ENCODE measurements at regions not wholly inside any gene's neighbourhood (a gene's known extent, or its start where the extent isn't known, plus 50 kb on each side); places are given as distances from the start of the nearest gene placed in this dataset.

- no peak for TF ChIP-seq RAD21 (conservative IDR thresholded peaks at IDR 0.05)
- no peak for TF ChIP-seq REST (IDR thresholded peaks at IDR 0.05; ENCODE audit: borderline replicate concordance)
- no peak for TF ChIP-seq TAF1 (IDR thresholded peaks at IDR 0.05; ENCODE audit: low read depth)
- TF ChIP-seq POLR2AphosphoS5 (IDR thresholded peaks at IDR 0.05) = peak; percentile 16
- no peak for TF ChIP-seq EZH2 (IDR thresholded peaks at IDR 0.05; ENCODE audit: borderline replicate concordance, insufficient read depth, low read length, poor library complexity, severe bottlenecking)
- TF ChIP-seq EP300 (conservative IDR thresholded peaks at IDR 0.05; ENCODE audit: poor library complexity, severe bottlenecking) = peak; percentile 43
- TF ChIP-seq, protein P1, sequence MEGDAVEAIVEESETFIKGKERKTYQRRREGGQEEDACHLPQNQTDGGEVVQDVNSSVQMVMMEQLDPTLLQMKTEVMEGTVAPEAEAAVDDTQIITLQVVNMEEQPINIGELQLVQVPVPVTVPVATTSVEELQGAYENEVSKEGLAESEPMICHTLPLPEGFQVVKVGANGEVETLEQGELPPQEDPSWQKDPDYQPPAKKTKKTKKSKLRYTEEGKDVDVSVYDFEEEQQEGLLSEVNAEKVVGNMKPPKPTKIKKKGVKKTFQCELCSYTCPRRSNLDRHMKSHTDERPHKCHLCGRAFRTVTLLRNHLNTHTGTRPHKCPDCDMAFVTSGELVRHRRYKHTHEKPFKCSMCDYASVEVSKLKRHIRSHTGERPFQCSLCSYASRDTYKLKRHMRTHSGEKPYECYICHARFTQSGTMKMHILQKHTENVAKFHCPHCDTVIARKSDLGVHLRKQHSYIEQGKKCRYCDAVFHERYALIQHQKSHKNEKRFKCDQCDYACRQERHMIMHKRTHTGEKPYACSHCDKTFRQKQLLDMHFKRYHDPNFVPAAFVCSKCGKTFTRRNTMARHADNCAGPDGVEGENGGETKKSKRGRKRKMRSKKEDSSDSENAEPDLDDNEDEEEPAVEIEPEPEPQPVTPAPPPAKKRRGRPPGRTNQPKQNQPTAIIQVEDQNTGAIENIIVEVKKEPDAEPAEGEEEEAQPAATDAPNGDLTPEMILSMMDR (IDR thresholded peaks at IDR 0.05; ENCODE audit: poor library complexity, severe bottlenecking) = no peak
- TF ChIP-seq SMC3 (conservative IDR thresholded peaks at IDR 0.05; ENCODE audit: poor library complexity) = no peak
- Histone ChIP-seq H3K9ac (ENCODE audit: low read length) (no peak overlapping the region), H4K20me1 (ENCODE audit: insufficient read depth) (no peaks in the 10 kb centered on the region), H3K4me3 (ENCODE audit: low read length) (no peak overlapping the region), H3F3A (ENCODE audit: insufficient read depth, low read length, poor library complexity, severe bottlenecking) (no peaks in the 10 kb centered on the region), H3K4me2 (ENCODE audit: low read length) (no peak overlapping the region), H3K27ac (ENCODE audit: low read length) (no peak overlapping the region), H3K79me2 (replicated peaks; ENCODE audit: insufficient read depth, low read length) (no peaks in the 10 kb centered on the region), H3K9me2 (ENCODE audit: insufficient read depth, low read length) (no peaks in the 10 kb centered on the region), H2AFZ (ENCODE audit: low read depth, low read length) (no peak overlapping the region), H3K36me3 (ENCODE audit: insufficient read depth, low read length) (no peaks in the 10 kb centered on the region), H3K27me3 (ENCODE audit: insufficient read depth, low read depth, low read length) (no peaks in the 10 kb centered on the region), H3K9me3 (ENCODE audit: low read length) (no peaks in the 10 kb centered on the region)
Measured at GRCh38 chr12:87280893-87281292, 748.3 kb downstream of the C12orf50 start.

GRCh38 chr12:87280356-87280755, 748.8 kb downstream of the C12orf50 start:
- Histone ChIP-seq H3K9me3 (ENCODE audit: low read length) (no peaks in the 10 kb centered on the region), H3K36me3 (ENCODE audit: insufficient read depth, low read length) (no peaks in the 10 kb centered on the region), H3K4me3 (ENCODE audit: low read length) (no peak overlapping the region), H3K9me2 (ENCODE audit: insufficient read depth, low read length) (no peaks in the 10 kb centered on the region), H4K20me1 (ENCODE audit: insufficient read depth) (no peaks in the 10 kb centered on the region), H3K9ac (ENCODE audit: low read length) (no peak overlapping the region), H3K4me2 (ENCODE audit: low read length) (no peak overlapping the region), H2AFZ (ENCODE audit: low read depth, low read length) (no peak overlapping the region), H3F3A (ENCODE audit: insufficient read depth, low read length, poor library complexity, severe bottlenecking) (no peaks in the 10 kb centered on the region), H3K27ac (ENCODE audit: low read length) (no peak overlapping the region), H3K79me2 (replicated peaks; ENCODE audit: insufficient read depth, low read length) (no peaks in the 10 kb centered on the region), H3K27me3 (ENCODE audit: insufficient read depth, low read depth, low read length) (no peaks in the 10 kb centered on the region)
- no peak for TF ChIP-seq TAF1 (IDR thresholded peaks at IDR 0.05; ENCODE audit: low read depth)
- TF ChIP-seq EZH2 (IDR thresholded peaks at IDR 0.05; ENCODE audit: borderline replicate concordance, insufficient read depth, low read length, poor library complexity, severe bottlenecking) = no peak
- no peak for TF ChIP-seq EP300 (conservative IDR thresholded peaks at IDR 0.05; ENCODE audit: poor library complexity, severe bottlenecking)
- TF ChIP-seq SMC3 (conservative IDR thresholded peaks at IDR 0.05; ENCODE audit: poor library complexity) = no peak
- TF ChIP-seq MXI1 (conservative IDR thresholded peaks at IDR 0.05; ENCODE audit: poor library complexity, severe bottlenecking) = no peak
- TF ChIP-seq, protein P1 (IDR thresholded peaks at IDR 0.05; ENCODE audit: poor library complexity, severe bottlenecking) = no peak
- TF ChIP-seq REST (IDR thresholded peaks at IDR 0.05; ENCODE audit: borderline replicate concordance) = no peak
- TF ChIP-seq POLR2AphosphoS5 (IDR thresholded peaks at IDR 0.05) = no peak
- no peak for TF ChIP-seq RAD21 (conservative IDR thresholded peaks at IDR 0.05)

Data from neural cell (in vitro differentiated cells).